ENCODE measurements at regions not wholly inside any gene's neighbourhood (a gene's known extent, or its start where the extent isn't known, plus 50 kb on each side); places are given as distances from the start of the nearest gene placed in this dataset.
"Not testable (repeated sequence)": the region's sequence is repeated elsewhere in the genome, so short reads cannot be mapped to it uniquely, and the experiment has no call there.

DNA sequence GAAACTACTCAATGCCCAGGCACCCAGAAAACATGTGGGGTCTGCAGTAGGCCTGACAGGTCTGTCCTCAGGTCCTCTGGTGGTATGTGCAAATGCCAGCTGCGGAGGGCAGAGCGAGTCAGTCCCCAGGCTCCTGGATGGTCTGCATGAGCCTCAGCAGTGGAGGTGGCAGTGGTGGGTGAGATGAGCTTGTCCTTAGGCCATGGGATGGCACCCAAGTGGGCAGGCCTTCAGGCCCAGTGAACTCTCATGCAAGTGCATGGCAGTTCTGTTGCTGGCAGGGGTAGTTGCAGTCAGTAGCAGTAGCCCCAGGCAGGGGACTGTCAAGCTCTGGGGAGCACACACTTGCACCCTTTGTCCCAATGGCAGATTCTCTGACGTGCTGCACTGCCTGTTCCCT lies 106.3 kb upstream of the ANXA10 start:
- Histone ChIP-seq H3K4me3 (ENCODE audit: low read depth, low read length) (no peak overlapping the region), H3K36me3 (ENCODE audit: control insufficient read depth, insufficient read depth, low read length) (no peaks in the 10 kb centered on the region), H3K27me3 (ENCODE audit: control insufficient read depth, insufficient read depth, low read length) (no peaks in the 10 kb centered on the region)
- DNase-seq (ENCODE audit: low read depth), result no peak
- TF ChIP-seq, protein P1, sequence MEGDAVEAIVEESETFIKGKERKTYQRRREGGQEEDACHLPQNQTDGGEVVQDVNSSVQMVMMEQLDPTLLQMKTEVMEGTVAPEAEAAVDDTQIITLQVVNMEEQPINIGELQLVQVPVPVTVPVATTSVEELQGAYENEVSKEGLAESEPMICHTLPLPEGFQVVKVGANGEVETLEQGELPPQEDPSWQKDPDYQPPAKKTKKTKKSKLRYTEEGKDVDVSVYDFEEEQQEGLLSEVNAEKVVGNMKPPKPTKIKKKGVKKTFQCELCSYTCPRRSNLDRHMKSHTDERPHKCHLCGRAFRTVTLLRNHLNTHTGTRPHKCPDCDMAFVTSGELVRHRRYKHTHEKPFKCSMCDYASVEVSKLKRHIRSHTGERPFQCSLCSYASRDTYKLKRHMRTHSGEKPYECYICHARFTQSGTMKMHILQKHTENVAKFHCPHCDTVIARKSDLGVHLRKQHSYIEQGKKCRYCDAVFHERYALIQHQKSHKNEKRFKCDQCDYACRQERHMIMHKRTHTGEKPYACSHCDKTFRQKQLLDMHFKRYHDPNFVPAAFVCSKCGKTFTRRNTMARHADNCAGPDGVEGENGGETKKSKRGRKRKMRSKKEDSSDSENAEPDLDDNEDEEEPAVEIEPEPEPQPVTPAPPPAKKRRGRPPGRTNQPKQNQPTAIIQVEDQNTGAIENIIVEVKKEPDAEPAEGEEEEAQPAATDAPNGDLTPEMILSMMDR (IDR thresholded peaks at IDR 0.05; ENCODE audit: insufficient read depth, low read length, poor library complexity, severe bottlenecking), result no peak

DNA sequence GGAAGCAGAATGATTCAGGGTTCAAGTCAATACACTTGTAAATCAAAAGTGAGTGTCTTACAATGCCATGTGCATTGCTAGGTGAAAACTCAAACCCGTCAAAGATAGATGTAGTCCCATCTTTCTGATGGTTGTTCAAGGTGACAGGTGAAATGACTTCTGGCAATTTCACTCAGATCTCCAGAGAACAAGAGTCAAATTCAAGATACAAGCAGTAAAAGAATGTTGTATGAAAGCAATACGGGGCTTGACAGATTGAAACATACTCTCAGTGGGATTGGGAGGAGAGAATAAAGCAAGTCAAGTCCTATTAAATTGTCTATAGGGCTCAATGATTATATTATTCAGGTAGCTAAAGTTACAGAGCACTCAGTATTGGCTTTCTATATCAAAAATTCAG lies 105.1 kb upstream of the ANXA10 start:
- no peaks in the 10 kb centered on the region for H3K36me3 ChIP-seq (ENCODE audit: control insufficient read depth, insufficient read depth, low read length)
- no peak for DNase-seq (ENCODE audit: low read depth)
- no peaks in the 10 kb centered on the region for H3K27me3 ChIP-seq (ENCODE audit: control insufficient read depth, insufficient read depth, low read length)
- TF ChIP-seq, protein P1 (IDR thresholded peaks at IDR 0.05; ENCODE audit: insufficient read depth, low read length, poor library complexity, severe bottlenecking), result no peak
- H3K4me3 ChIP-seq (ENCODE audit: low read depth, low read length), result no peak overlapping the region

DNA sequence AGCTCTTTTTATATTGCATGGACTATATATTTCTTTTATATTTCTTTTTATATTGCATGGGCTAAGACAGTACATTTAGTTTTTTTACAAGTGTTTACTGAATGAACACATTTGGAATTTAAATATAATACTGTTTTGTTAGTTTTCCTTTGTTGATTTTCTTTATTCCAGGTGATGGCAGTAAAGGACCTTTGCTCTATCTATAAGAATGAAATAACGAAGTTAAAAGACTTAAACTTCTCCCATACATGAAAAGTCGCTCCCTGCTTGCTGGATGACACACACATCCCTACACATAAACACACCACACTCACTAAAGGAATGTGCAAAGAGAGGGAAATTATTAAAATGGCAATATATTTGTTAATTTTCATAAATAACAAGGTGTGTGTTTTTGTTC lies 102.5 kb upstream of the ANXA10 start:
- no peak for DNase-seq (ENCODE audit: low read depth)
- TF ChIP-seq, protein P1 (IDR thresholded peaks at IDR 0.05; ENCODE audit: insufficient read depth, low read length, poor library complexity, severe bottlenecking), result no peak
- H3K27me3 ChIP-seq (ENCODE audit: control insufficient read depth, insufficient read depth, low read length), result no peaks in the 10 kb centered on the region
- no peaks in the 10 kb centered on the region for H3K36me3 ChIP-seq (ENCODE audit: control insufficient read depth, insufficient read depth, low read length)
- no peak overlapping the region for H3K4me3 ChIP-seq (ENCODE audit: low read depth, low read length)

DNA sequence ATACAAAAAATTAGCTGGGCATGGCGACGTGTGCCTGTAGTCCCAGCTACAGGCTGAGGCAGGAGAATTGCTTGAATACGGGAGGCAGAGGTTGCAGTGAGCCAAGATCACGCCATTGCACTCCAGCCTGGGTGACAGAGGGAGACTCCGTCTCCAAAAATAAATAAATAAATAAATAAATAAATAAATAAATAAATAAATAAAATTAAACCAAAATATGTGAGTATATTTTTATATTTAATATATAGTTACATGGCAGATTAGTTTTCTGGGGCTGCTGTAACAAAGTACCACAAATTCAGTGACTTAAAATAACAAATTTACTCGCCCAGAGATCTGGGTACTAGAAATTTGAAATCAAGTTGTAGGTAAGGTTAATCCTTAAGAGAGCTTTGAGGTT lies 84.2 kb upstream of the ANXA10 start:
- not testable (repeated sequence) for DNase-seq (ENCODE audit: low read depth); H3K27me3 ChIP-seq (ENCODE audit: control insufficient read depth, insufficient read depth, low read length); H3K4me3 ChIP-seq (ENCODE audit: low read depth, low read length); H3K36me3 ChIP-seq (ENCODE audit: control insufficient read depth, insufficient read depth, low read length)

DNA sequence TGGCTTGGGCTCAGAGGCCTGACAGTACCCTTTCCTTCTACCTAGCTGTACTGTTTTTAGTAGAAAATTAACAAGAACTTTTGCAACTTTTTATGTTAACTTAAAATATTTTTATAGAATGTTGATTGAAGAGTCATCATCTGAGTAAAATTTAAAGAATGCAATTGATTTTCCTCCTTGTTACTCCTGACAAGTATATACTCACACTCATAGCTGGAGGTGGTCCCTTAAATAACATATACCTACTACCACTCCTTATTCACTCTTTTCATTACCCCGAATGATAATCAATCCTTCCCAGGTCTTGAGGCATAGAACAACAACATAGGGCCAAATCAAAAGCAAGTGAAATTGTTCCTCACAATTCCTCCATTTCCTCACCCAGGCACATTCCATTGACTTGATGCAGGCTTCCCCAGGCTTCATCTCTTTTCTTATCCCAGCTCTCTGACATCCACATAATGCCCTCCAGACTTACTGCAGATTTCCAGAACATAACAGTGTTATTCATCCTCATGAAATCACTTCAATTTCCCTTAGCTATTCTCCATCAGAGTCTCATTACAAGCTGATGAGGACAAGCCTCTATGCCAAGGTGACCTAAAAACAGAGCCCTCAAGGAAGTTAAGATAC lies 73.2 kb upstream of the ANXA10 start:
- H3K27me3 ChIP-seq (ENCODE audit: control insufficient read depth, insufficient read depth, low read length), result no peaks in the 10 kb centered on the region
- no peak for DNase-seq (ENCODE audit: low read depth)
- TF ChIP-seq, protein P1 (IDR thresholded peaks at IDR 0.05; ENCODE audit: insufficient read depth, low read length, poor library complexity, severe bottlenecking), result no peak
- no peaks in the 10 kb centered on the region for H3K36me3 ChIP-seq (ENCODE audit: control insufficient read depth, insufficient read depth, low read length)
- H3K4me3 ChIP-seq (ENCODE audit: low read depth, low read length), result no peak overlapping the region

DNA sequence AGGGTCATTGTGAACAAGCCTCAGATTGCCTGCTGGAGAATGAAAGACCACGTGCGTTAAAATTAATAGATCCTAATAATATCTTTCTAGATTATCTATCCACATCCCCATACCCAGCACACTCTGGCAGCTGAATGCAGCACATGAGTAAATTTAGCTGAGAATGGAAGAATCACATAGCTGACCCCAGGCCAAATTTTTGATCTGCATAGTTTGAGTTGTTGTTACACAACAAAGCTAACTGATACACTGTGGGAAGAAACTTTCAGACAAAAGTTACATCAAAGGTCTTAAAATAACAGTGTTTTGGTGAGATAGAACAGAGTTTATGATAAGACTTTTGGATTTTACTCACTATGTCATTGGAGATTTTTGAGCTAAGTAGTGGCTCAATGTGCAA lies 72.4 kb upstream of the ANXA10 start:
- Histone ChIP-seq H3K36me3 (ENCODE audit: control insufficient read depth, insufficient read depth, low read length) (no peaks in the 10 kb centered on the region), H3K4me3 (ENCODE audit: low read depth, low read length) (no peak overlapping the region), H3K27me3 (ENCODE audit: control insufficient read depth, insufficient read depth, low read length) (no peaks in the 10 kb centered on the region)
- TF ChIP-seq, protein P1 (IDR thresholded peaks at IDR 0.05; ENCODE audit: insufficient read depth, low read length, poor library complexity, severe bottlenecking), result no peak
- no peak for DNase-seq (ENCODE audit: low read depth)

All from kidney epithelial cell (primary cell).